DOHH2 (cell line): ENCODE measurements at regions not wholly inside any gene's neighbourhood (a gene's known extent, or its start where the extent isn't known, plus 50 kb on each side); places are given as distances from the start of the nearest gene placed in this dataset.

Experiments
- EZH2phosphoT487 ChIP-seq: fragments of 200-600 bp; sonication (generic); IDR thresholded peaks from 2 replicates; pipeline ENCODE4 v1.6.1; 2017; ENCODE audit warnings: borderline replicate concordance, mild to moderate bottlenecking, antibody characterized with exemption, low read length, moderate library complexity, mixed read lengths
- TF ChIP-seq, protein P1 (sequence below): fragments of 200-600 bp; sonication (generic); IDR thresholded peaks from one replicate; pipeline ENCODE4 v1.5.1; 2014; ENCODE audit warnings: antibody characterized with exemption, mild to moderate bottlenecking, low read depth, low read length; ENCODE audit not compliant: poor library complexity, severe bottlenecking

DNA sequence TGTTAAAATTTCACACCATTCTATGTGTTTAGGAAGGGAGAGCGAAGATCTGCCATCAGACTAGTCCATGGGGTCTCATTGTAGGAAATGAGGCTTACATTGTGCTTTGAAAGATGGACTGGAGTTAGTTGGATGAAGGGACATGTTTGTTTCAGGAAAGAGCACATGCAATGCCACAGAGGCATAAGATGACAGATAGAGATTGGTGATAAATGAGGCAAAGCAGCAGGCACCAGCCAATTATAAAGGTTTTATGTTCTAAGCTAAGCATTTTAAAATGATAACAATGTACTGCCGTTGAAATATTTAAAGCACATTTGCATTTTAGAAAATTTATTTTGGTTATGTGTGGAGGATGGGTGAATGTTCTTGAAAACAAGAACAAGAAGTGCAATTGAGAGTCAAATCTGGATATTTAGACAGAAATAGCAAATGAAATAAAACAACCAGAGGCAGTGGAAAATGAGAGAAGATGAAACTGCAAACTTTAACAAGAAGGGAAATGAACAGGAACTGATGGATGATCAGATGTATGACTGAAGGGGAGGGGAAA lies 957.2 kb downstream of the FSTL5 start:
- TF ChIP-seq, protein P1, sequence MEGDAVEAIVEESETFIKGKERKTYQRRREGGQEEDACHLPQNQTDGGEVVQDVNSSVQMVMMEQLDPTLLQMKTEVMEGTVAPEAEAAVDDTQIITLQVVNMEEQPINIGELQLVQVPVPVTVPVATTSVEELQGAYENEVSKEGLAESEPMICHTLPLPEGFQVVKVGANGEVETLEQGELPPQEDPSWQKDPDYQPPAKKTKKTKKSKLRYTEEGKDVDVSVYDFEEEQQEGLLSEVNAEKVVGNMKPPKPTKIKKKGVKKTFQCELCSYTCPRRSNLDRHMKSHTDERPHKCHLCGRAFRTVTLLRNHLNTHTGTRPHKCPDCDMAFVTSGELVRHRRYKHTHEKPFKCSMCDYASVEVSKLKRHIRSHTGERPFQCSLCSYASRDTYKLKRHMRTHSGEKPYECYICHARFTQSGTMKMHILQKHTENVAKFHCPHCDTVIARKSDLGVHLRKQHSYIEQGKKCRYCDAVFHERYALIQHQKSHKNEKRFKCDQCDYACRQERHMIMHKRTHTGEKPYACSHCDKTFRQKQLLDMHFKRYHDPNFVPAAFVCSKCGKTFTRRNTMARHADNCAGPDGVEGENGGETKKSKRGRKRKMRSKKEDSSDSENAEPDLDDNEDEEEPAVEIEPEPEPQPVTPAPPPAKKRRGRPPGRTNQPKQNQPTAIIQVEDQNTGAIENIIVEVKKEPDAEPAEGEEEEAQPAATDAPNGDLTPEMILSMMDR, result no peak
- TF ChIP-seq EZH2phosphoT487, result no peak
